Effector CD8-positive, alpha-beta T cell (primary cell): ENCODE measurements at regions not wholly inside any gene's neighbourhood (a gene's known extent, or its start where the extent isn't known, plus 50 kb on each side); places are given as distances from the start of the nearest gene placed in this dataset.

Experiments used
- DNase-seq: peaks from one replicate; lab custom pipeline; 2025; lab: John Stamatoyannopoulos, UW

DNA sequence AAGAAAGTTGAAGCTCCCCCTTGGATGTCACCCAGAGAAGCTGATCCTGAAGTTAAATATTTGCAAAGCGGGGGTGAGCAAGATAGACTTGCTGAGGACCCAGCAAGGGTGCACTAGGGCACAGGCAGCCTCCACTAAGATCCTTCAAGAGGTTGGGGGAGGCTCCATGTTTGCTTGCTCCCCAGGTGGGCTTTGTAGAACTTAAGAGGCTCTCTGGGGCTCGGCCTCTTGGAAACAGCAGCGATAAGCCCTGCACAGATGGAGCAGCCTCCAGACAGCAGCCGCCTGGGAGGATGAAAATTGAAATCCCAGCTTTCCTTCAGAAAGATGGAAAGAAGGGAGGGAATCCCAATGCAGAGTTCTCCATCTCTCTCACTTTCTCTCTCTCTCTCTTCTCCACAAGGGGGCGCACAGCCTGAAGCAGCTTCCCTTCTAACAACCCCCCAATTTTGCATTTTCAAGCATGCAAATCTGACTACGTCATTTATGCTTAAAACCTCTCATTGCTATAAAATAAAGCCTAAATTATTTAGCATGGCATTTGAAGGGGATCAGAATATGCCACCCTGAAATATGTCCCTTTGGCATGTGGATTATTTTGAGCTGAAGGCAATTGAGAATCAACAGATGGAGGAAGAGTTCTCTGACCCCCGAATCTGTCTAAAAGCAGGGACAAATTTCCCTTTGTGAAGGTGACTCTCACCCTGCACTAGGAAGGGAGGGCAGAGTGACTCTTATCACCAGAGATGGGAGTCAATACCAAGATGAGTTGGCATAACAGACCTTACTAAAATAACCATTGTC lies 185.7 kb upstream of the KLHL29 start:
- no peak for DNase-seq

DNA sequence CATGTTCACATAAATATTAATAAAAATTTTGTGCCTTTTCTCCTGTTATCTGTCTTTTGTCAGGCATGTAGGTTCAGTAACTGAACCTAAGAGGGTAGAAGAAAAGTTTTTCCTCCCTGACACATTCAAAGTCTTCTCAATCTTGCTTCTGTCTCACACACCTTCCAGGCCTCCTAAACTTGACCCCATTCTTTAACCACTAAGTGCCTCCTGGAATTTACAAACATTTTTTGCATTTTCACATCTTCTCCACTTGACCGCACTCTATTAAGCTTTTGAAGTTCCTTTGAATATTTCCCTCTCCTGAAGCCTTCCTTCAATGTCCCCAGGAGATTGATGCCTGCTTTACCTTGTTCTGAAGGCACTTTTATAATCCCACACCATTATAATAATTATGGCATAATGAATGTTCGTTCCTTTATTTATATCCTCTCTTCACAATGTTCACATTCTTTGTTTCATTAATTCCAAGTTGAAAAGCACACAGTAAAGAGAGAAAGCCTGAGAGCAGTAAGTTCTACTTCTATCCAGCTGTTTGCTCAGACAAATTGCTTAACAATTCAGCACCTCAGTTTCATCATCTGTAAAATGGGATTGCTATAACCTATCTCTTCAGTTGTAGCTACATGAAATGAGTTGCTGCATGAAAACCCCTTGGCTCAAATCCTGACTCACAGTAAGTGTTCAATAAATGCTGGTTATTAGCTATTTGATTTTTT lies 184.8 kb upstream of the KLHL29 start:
- no peak for DNase-seq

DNA sequence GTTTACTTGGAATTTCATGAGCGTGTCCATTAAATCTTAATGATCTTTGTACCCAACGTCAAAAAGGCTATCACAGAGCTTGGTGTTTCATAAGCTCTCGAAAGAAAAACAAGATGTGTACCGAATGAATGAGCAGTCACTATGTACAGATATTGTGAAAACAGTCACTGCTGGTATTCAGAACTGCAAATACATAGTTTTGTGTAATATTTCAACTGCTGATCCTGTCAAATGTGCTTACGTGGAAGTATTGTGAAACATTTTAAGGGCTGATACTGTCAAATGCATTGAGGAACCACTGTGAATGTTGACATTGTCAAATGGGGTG lies 184.2 kb upstream of the KLHL29 start:
- no peak for DNase-seq

DNA sequence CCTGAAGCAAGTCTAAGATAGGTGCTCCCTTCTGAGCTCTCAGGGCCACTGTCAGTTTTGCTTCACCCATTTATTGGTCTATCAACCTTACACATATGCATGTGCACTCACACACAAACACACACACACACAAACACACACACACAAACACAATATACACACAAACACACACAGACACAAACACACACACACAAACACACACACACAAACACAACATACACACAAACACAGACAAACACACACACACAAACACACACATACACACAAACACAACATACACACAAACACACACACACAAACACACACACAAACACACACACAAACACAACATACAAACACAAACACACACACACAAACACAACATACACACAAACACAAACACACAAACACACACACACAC lies 181.6 kb upstream of the KLHL29 start:
- no peak for DNase-seq

DNA sequence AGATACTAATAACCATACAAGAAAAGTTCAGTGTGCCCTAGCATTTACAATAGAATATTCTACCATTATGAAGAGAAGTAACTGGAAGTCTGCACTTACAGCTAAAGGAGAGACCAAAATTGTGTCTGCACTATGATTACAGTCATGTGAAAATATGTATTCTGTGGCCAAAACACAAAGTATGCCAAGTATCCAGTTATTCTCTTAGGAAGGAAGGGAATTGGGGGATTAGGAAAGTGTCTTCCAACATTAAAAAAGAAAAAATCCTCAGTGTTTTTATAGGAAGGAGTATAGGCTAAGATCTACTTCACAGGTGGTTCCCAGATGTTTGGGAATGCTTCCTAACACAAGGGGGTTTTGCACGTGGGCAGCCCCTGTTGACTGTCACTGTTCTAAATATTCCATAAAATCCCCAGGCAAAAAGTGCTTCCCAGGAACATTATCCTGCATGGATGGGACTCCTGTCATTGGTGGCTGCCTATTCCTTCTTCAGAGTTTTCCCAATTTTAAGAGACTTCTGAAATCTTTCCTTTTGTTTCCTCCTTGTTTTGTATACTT lies 180.2 kb upstream of the KLHL29 start:
- DNase-seq, result no peak

DNA sequence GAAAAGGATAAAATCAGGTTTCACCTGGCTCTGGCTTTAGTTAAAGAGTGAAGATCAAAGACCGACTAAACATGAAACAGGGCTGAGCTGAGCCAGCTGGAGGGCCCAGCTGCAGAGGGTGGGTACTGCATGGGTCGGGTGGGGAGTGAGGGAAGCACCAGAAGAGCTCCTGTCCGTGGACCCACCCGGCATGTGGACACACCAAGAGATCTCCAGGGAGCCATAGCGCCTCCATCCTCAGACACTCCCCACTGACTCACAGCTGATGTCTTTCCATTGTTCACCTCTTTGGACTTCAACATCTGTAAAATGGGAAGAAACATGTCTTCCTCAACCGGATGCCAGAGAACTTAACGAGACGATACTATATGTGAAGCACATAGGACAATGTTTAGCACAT lies 178.3 kb upstream of the KLHL29 start:
- DNase-seq, result no peak

DNA sequence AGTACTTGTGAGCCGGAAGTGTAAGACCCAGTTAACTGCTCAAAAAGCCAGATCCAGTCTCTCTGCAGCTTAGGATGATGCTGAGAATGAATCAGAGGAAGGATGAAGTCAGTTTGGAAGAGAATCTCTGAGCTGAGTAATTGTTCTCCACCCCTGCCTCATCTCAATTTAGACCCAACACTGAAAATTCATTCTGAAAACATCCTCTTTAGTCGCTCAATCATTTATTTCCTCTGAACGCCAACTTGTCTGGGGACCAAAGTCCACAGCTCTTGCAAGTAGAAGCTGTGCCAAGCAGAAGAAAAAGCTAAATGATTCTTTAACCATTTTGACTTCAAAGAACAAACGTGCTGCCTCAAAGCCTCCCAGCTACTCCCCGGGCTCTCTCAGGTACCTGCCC lies 177.1 kb upstream of the KLHL29 start:
- no peak for DNase-seq

DNA sequence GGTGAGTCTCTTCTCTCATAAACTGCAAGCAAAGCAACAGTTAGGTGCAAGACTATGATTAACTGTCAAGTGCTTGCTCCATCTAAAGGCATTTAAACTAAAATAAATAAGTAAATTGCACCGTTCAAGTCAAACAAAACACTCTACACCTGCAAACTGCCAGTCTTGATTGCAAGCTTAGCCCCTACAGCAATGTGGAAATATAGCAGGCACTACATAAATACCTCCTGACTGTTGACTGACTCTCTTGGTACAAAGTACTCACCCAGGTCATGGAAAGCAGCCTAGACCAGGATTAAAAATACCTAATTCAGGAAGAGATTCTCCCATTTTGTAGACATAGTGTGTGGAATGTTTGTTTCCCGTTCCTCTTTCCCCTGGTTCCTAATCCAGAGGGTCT lies 176.6 kb upstream of the KLHL29 start:
- DNase-seq, result no peak

DNA sequence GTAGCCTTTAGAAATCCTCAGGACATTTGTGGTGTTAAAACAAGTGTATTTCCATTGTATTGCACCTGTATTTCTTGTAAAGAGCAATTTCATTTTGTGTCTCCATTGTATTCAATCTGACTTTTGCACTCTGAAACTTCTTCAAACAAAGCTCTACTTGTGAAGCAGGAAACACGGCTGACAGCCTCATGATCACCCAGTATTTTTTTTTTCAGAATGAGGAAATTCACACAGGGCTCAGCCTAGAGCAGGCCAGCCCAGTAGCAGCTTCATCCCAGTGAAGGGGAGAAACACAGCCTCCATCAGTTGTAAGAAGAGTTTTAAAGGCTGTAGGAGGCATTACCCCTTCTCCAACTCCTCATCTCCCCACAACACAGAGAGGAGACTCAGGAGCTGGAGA lies 175.9 kb upstream of the KLHL29 start:
- DNase-seq, result no peak

DNA sequence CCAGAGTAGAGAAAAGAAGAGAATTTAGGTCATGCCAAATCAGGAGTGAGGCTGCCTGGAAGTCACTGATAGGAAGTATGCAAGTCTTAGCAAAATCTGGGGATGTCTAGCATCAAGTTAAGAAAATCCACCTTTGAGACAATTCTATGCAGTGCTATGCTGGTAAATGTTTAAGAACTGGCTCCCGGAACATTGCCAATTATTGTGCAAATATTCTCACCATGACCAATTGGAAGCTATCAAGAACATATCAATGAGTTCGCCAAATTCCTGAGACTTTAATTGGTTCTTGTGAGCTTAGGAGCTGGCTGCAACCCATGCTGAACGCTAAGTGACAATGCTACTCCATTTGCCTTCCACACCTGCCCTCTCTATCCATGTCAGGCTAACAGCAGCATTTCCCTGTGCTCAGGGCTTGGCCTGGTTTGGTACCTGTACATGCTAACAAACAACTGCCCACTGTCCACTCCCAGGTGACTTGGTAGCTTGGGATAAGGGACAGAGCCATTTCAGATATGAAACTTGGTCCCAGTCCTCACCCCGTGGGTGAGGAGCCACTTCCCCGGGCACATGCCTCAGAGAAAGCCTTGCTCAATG lies 172.9 kb upstream of the KLHL29 start:
- DNase-seq, result no peak

DNA sequence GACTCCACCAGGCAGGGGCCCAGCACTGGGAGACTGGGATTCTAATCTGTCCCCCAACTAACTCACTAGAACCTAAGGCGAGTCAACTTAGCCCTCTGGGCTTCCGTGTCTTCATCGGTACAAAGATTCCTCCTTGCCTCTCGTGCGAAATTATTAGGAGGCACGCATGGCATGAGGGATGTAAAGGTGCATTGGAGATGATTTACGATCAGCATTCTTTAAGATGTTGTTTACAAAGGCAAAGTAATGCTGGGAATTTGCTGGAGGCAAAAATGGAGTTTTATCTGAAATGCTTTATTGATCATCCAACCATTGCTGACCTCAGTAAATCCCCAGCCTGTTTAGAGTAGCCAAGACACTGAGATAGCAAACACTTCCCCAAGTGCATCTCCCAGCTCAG lies 171.8 kb upstream of the KLHL29 start:
- no peak for DNase-seq

DNA sequence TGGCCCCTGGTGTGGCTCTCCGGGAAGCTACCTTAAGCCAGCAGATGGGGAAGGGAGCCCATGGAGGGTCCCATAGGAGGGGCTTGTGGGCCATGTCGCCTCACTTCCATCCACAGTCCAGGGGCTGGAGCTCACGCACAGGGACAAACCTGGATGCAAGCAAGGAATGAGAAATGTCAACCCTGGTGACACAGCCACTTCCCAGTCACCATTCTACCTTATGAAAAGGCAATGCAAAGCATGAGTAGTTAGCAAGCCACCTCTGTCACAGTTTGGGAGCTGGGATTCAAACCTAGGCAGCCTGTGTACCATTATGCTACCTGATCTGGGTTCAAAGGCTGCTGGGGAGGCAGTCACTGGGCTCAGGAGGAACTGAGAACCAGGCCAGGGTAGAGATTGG lies 170.0 kb upstream of the KLHL29 start:
- no peak for DNase-seq

DNA sequence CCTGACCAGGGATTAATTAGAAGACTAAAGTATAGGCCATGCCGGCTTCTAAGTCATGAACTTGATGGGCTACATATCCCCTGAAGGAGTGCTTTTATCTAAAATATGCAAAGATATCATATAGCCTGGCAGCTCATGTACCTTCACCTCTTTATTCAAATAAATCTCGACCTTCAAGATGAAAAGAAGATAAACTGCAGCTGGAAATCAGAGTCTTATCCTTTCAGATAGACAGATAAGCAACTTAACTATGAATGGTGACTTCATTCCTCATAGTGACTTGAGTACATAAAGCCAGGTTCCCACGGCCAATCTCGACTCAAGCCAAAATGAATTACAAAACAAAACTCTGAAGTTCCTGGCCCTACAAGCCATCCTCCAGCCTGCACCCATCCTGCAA lies 165.3 kb upstream of the KLHL29 start:
- no peak for DNase-seq

DNA sequence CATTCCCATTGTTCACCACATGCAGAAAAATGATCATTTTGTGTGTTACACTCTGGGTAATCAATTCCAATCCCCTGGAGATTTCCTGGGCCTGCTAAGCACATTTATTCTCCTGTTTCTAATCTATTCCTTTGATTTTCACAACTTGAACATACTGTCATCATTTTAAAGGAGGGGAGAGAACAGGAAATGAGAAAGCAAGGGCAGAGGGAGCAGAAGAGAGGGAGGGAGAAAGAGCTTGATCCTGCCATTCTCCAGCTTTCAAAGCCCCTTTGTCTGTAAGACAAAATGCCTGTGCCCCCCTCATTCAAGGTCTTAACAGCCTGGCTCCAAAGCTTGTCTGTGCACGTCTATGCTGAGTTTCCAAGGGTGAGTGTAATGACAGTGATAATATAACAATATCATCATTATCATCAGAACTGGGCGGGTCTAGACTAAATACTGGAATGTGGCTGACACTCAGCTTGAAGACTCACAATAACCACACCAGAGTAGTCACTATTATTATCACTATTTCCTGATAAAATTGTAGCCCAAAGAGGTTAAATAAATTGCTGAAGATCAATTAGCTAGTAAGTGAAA lies 164.4 kb upstream of the KLHL29 start:
- DNase-seq, result no peak

DNA sequence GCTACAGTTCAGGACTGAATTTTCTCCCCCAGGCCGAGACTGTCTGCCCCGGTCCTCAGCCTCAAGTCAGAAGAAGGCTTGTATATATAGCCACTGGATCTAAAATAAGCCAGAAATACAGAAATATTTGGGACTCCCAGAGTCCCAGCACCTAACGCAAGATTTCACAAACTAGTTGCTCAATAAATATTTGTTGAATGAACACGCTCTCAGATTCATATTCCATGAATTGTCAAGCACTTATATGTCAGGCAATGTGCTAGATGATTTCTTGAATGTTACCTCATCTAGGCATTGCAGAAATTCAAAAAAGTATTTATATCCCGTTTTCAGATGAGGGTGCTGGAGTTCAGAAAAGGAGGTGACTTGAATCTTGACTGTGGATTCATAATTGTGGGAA lies 163.7 kb upstream of the KLHL29 start:
- no peak for DNase-seq

DNA sequence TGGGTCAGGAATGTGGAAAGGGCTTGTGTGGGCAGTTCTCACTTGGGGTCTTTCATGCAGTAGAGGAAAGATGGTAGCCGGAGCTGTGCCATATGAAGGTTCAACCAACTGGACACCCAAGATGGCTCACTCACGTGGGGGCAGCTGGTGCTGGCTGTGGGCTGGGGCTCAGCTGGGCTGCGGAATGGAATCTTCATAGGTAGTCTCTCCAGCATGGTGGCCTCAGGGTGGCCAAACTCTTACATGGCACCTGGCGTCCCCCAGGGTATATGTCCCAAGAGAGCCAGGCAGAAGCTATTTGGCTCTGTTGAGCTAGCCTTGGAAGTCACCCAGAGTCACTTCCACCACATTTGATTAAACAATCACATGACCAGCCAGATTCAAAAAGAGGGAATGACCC lies 163.1 kb upstream of the KLHL29 start:
- DNase-seq, result no peak

DNA sequence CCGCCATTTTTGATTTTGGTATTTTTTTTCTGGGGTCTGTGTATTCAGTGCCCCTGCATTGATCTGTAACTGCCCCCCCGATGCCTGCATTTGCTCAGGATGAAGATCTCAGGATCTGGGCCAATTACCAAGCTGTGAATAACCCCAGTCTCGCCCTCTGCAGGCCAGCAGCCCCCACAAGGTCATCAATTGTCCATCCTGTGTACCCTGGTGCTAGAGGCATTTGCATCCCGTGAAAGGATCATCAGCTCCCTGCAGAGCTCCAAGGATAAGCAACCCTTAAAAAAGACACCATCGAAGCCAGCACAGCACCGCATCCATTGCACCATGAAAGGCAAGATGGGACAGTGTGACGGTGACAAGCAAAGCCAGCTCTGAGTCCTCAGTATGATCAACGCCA lies 154.1 kb upstream of the KLHL29 start:
- DNase-seq, result no peak

DNA sequence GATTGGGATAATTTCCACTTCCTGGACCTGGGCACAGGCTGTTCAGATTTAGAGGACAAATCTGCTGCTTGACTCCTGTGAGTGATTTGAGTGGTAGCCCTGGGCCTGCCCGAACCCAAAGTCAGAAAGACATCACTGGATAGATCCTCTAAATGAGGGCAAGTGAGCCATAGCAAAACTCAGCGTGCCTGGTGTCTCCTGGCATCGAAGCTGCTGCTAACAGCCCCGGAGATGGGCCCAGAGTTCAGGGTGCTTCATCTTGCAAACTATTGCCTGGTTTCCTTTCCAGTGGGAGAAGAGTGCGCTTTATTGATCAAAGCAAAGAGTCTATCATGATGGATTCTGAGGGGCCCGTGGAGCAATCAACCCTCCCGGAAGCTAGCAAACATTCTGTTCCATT lies 153.1 kb upstream of the KLHL29 start:
- no peak for DNase-seq

DNA sequence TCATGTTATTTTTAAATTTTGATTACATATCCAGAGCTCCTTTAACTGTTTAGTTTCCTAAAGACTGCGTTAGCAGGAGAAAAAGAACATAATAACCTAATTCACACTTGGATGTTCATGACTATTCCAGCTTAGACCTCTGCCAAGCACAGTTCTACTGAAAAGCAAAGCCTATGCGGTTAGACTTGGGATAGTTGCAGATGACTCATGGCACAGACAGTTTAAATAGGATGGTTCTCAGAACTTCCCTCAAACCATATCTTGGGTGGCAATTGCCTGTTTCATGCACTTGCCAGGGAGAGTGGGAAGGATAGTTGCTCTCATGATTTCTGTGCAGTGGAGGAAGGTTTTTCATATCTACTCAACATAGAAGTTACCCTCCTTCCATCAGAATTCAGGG lies 149.7 kb upstream of the KLHL29 start:
- DNase-seq, result no peak

DNA sequence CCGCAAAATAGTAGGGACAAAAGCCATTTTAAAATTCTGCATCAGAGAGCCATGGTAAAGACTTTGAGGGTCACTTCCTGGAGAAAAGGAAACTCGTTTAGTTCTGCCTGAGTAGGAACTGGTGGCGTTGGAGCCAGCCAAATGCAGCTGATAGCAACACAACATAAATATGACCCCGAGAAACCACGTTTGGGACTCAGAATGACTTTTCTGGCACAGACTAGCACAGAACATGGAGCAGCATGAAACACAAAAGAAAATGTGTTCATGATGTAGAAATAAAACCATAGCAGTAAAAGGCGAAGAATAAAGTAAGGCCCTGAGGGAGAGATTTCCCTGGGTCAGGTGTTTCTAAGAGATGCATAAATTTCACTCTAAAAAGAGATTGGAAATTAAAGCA lies 149.2 kb upstream of the KLHL29 start:
- no peak for DNase-seq

DNA sequence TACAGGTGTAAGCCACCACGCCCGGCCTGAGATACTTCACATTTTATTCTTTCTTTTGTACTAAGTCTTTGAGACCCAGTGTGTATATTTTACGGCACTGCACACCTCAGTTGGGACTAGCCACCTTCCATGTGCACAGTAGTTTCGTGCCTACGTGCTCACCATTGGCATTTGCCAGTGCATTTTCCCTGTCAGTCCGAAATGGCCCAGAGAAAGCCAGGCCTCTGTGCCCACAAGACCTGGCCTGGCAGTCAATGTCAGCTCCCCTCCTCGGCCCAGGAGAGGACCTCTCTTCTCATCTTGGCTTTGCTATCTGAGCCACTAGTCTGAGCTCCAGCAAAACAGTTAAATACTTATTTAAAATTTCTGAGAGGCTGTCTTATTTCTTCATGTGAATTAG lies 147.8 kb upstream of the KLHL29 start:
- DNase-seq, result no peak

DNA sequence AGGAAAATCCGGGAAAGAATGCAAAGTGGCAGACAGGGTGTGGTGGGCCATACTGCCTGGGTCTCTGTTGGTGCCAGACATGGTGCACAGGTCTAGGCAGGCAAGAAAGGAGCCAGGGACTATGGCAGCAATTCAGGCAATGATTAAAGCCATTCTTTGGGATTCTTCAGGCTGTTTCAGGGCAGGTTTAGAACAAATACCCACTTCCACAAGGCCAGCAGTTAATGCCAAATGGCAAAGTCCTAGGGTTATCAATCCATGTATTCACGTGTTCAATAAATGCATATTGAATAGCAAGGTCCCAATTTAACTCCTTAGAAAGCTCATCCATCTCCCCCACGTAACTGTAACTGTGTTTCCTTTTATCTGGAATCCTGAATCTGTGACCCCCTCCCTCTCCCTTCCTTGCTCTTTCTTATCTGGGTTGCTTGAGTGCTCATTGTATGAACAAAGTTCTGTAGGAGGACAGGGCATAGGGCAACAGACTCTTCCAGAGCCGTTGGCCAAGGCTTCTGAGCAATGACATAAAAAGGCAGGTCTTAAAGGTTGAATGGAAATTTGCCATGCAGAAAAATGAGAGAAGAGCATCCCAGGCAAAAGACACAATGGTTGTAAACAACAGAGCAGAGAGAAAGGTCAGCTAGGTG lies 146.8 kb upstream of the KLHL29 start:
- DNase-seq, result no peak
